Right lobe of liver (tissue), 6 donors: ENCODE measurements at regions not wholly inside any gene's neighbourhood (a gene's known extent, or its start where the extent isn't known, plus 50 kb on each side); places are given as distances from the start of the nearest gene placed in this dataset.

Experiments
- ATAC-seq, 4 donors: fragments of 200-7000 bp; cut with Tn5 transposase; one replicate each; pipeline ENCODE4 v1.9.1; 2020; ENCODE audit warnings: mild to moderate bottlenecking in 4 of 4, moderate library complexity in 4 of 4
- DNase-seq, 3 donors: peaks; one replicate each; pipeline ENCODE4 v3.0.0-alpha.2; 2020
- H3K27ac ChIP-seq, 3 donors: fragments of 200-600 bp; one replicate each; pipeline ENCODE4 v1.8.0; 2022
- H3K27me3 ChIP-seq, 2 donors: fragments of 200-600 bp; one replicate each; pipeline ENCODE4 v1.8.0; 2022
- H3K36me3 ChIP-seq, 4 donors: fragments of 200-600 bp; sonication (generic) in 1 of 4; one replicate each; pipeline versions ENCODE4 v1.5.1 to v1.8.0; 2017 to 2022; ENCODE audit warnings: control low read depth in 1 of 4
- H3K4me1 ChIP-seq, 4 donors: fragments of 200-600 bp; sonication (generic) in 1 of 4; one replicate each; pipeline versions ENCODE4 v1.5.1 to v1.8.0; 2017 to 2022; ENCODE audit warnings: control low read depth in 1 of 4
- H3K4me3 ChIP-seq, 3 donors: fragments of 200-600 bp; one replicate each; pipeline ENCODE4 v1.8.0; 2022
- H3K9me3 ChIP-seq, 4 donors: fragments of 200-600 bp; sonication (generic) in 1 of 4; one replicate each; pipeline versions ENCODE4 v1.5.1 to v1.8.0; 2017 to 2022; ENCODE audit warnings: control low read depth in 1 of 4
- POLR2A ChIP-seq: fragments of 450-650 bp; IDR thresholded peaks from one replicate; pipeline ENCODE4 v1.6.1; 2017; ENCODE audit warnings: antibody characterized with exemption, mild to moderate bottlenecking
- WGBS: methylation state at CpG from one replicate; pipeline ENCODE4 v1.1.6; 2018; ENCODE audit warnings: low coverage, low lambda C conversion rate; ENCODE audit not compliant: insufficient coverage; ENCODE audit errors: missing lambda C conversion rate; 5-methylcytosine and 5-hydroxymethylcytosine counted together
- intact Hi-C, 2 donors: fragments of 100-400 bp; cut with DNase I; formaldehyde crosslinking; loops; one replicate each; pipeline versions ENCODE4 v1.11.2 to v1.14.1; 2022
- TF ChIP-seq, protein P1 (sequence below), 4 donors: fragments of 200-600 bp in 3 of 4; fragments of 450-650 bp in 1 of 4; IDR thresholded peaks; one replicate each; pipeline versions ENCODE4 v1.5.1 to v1.8.0; 2016 to 2022; ENCODE audit warnings: antibody characterized with exemption in 4 of 4, mild to moderate bottlenecking in 2 of 4
- donor health status: DM: no; HTN: yes; CAD: no.
- donor health status: DM: no; HTN: no; CAD: no.
- donor health status: DM: no; HTN: no; CAD: no.
- donor health status: DM: no; HTN: yes; CAD: no.
- donor health status: DM: no; HTN: yes; CAD: no.

DNA sequence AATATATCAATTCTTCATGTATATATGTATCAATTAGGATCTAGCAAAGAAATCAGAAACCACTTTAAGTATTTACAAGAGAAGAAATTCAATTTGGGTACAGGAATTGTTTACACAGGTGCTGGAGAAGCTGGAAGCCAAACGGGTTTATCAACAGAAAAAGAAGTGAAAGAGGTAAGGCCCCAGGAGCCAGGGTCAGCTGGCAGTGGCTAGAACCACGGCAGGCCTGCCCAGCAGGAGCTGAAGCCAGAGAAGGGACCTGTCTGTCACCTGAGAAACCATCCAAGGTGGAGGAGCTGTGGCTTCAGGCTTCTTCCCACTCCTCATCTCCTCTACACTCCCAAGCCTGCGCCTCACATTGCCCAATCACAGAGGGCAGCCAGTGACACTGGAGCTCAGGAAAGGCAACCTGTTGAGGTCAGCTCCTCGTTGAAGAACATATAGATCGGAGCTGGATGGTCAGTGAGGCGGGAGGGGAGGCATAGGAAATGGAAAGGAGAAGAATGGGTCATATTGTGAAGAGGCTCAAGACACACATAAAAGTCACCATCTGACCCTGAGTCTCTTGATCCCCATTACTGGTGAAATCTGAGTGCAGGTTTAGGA, 182.6 kb downstream of the REEP3 start:
- Histone ChIP-seq H3K27ac (peak overlapping the region in 2 of 3 donors; percentile 20 to 24), H3K4me1 (peaks cover 0 to 48% (median 22%) of the 10 kb centered on the region in 4 donors), H3K9me3 (no peaks in the 10 kb centered on the region), H3K36me3 (no peaks in the 10 kb centered on the region), H3K27me3 (no peaks in the 10 kb centered on the region), H3K4me3 (no peak overlapping the region)
- WGBS: 35% methylated on average over 4 of the region's 6 CpGs
- intact Hi-C loops: no loop called here
- peak; percentile 5 to 64 (median 54) for ATAC-seq
- no peak for TF ChIP-seq POLR2A
- TF ChIP-seq, protein P1, sequence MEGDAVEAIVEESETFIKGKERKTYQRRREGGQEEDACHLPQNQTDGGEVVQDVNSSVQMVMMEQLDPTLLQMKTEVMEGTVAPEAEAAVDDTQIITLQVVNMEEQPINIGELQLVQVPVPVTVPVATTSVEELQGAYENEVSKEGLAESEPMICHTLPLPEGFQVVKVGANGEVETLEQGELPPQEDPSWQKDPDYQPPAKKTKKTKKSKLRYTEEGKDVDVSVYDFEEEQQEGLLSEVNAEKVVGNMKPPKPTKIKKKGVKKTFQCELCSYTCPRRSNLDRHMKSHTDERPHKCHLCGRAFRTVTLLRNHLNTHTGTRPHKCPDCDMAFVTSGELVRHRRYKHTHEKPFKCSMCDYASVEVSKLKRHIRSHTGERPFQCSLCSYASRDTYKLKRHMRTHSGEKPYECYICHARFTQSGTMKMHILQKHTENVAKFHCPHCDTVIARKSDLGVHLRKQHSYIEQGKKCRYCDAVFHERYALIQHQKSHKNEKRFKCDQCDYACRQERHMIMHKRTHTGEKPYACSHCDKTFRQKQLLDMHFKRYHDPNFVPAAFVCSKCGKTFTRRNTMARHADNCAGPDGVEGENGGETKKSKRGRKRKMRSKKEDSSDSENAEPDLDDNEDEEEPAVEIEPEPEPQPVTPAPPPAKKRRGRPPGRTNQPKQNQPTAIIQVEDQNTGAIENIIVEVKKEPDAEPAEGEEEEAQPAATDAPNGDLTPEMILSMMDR (IDR thresholded peaks at IDR 0.05): no peak
- DNase-seq: peak; percentile 38 to 77 (median 67)

DNA sequence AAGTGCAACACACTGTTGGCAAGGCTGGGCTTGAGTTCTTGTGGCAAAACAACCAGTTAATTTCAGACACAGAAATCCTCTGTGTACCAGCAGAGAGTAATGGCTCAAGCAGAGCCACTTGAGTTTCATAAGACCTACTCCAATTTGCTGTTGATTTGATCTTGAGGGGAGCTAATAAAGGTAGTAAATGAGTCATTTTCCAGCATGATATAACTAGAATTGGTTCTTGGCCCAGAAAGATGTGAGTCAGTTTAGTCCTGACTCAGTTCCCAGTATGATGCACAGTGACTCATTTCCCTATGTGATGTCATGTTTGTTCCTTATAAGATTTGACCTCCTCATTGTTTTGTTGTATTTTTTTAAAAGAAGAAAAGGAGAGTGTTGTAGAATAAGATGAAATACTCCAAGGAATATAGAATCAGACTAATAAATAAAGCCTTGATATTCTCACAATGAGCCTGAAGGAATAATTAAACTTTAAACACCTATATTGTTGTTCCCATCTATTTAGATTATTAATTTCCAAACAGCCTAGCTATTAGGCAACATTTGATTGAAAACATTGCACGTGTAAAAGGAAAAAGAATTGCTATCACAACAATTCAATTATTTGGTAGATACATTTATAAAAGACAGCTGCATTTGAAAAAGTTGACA, 186.2 kb downstream of the REEP3 start:
- H3K36me3 ChIP-seq: no peaks in the 10 kb centered on the region
- 35% methylated on average over 1 of the region's 1 CpG for WGBS
- no peak for TF ChIP-seq POLR2A
- TF ChIP-seq, protein P1 (IDR thresholded peaks at IDR 0.05): no peak
- intact Hi-C loops: no loop called here
- DNase-seq (no peak), ATAC-seq (peak; percentile 18 to 67 (median 24))
- no peaks in the 10 kb centered on the region for H3K9me3 ChIP-seq
- no peak overlapping the region for H3K4me3 ChIP-seq
- peaks cover 0 to 39% (median 19%) of the 10 kb centered on the region in 4 donors for H3K4me1 ChIP-seq
- no peaks in the 10 kb centered on the region for H3K27me3 ChIP-seq
- peak overlapping the region in 1 of 3 donors; percentile 39 for H3K27ac ChIP-seq

DNA sequence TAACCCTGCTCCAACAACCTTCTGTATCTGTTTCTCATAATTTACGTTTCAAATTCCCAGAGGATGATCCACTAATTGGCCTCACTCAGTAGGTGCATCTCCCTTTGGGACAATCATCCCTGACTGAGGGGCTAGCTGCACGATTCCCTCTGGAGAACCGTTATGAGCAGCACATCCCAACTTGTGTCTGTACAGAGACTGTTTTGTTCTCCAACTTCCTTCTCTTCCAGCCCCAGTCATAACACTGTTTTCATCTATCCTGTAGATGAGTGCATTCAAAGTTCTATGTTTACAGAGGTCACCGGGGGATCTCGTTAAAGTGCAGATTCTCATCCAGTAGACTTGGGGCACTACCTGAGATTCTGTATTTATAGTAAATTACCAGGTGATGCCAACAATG, 187.2 kb downstream of the REEP3 start:
- Histone ChIP-seq H3K36me3 (no peaks in the 10 kb centered on the region), H3K4me3 (no peak overlapping the region), H3K4me1 (peaks cover 0 to 39% (median 19%) of the 10 kb centered on the region in 4 donors), H3K9me3 (no peaks in the 10 kb centered on the region), H3K27ac (no peak overlapping the region), H3K27me3 (no peaks in the 10 kb centered on the region)
- ATAC-seq: no peak
- WGBS: 78% methylated on average over 5 of the region's 5 CpGs
- TF ChIP-seq, protein P1 (IDR thresholded peaks at IDR 0.05): no peak
- TF ChIP-seq POLR2A: no peak
- no peak for DNase-seq
- intact Hi-C loops: no loop called here

DNA sequence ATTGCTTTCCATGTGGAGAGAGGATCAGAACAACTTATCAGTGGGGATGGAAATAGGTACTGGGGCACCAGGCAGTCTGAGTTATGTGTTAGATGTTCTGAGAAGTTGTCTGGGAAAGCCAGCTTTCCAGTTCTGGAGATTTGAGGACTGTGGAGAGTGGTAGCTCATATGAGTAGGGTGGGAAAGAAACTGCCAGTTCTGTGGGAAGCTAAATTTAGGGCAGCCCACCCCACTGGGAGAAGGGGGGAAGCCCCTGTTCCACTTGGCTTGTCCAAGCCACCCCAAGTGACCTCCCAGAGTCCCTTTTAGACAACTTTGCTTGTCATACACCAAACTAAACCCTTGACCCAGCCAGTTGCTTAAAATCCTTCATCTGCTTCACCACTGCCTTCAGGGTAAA, 189.5 kb downstream of the REEP3 start:
- Histone ChIP-seq H3K4me3 (no peak overlapping the region), H3K27me3 (no peaks in the 10 kb centered on the region), H3K4me1 (peaks cover 0 to 38% (median 16%) of the 10 kb centered on the region in 4 donors), H3K36me3 (no peaks in the 10 kb centered on the region), H3K9me3 (no peaks in the 10 kb centered on the region), H3K27ac (peak overlapping the region in 1 of 3 donors; percentile 80)
- DNase-seq (no peak), ATAC-seq (no peak)
- intact Hi-C loops: loop anchor here in 1 of 2 donors (5.0 kb wide), 1 partner anchor 78 kb away; no protein-coding TSS in a partner anchor
- no peak for TF ChIP-seq POLR2A
- TF ChIP-seq, protein P1 (IDR thresholded peaks at IDR 0.05): no peak
